ENCODE measurements at regions not wholly inside any gene's neighbourhood (a gene's known extent, or its start where the extent isn't known, plus 50 kb on each side); places are given as distances from the start of the nearest gene placed in this dataset.

DNA sequence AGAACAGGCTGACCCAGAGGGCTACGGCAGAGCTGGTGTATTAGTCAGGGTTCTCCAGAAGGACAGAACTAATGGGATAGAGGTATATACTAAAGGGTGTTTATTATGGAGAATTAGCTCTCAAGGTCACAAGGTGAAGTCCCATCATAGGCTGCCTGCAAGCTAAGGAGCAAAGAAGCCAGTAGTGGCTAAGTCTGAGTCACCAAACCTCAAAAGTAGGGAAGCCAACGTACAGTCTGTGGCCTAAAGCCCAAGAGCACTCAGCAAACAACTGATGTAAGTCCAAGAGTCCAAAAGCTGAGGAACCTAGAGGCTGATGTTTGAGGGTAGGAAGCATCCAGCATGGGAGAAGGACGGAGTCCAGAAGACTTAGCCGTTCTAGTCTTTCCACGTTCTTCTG lies 179.2 kb downstream of the BACH1 start:
- TF ChIP-seq, protein P1, sequence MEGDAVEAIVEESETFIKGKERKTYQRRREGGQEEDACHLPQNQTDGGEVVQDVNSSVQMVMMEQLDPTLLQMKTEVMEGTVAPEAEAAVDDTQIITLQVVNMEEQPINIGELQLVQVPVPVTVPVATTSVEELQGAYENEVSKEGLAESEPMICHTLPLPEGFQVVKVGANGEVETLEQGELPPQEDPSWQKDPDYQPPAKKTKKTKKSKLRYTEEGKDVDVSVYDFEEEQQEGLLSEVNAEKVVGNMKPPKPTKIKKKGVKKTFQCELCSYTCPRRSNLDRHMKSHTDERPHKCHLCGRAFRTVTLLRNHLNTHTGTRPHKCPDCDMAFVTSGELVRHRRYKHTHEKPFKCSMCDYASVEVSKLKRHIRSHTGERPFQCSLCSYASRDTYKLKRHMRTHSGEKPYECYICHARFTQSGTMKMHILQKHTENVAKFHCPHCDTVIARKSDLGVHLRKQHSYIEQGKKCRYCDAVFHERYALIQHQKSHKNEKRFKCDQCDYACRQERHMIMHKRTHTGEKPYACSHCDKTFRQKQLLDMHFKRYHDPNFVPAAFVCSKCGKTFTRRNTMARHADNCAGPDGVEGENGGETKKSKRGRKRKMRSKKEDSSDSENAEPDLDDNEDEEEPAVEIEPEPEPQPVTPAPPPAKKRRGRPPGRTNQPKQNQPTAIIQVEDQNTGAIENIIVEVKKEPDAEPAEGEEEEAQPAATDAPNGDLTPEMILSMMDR (IDR thresholded peaks at IDR 0.05): no peak
- no peak for TF ChIP-seq SIN3A (IDR thresholded peaks at IDR 0.05; ENCODE audit: borderline replicate concordance, insufficient read depth, low read depth, low read length)
- TF ChIP-seq, protein P2, sequence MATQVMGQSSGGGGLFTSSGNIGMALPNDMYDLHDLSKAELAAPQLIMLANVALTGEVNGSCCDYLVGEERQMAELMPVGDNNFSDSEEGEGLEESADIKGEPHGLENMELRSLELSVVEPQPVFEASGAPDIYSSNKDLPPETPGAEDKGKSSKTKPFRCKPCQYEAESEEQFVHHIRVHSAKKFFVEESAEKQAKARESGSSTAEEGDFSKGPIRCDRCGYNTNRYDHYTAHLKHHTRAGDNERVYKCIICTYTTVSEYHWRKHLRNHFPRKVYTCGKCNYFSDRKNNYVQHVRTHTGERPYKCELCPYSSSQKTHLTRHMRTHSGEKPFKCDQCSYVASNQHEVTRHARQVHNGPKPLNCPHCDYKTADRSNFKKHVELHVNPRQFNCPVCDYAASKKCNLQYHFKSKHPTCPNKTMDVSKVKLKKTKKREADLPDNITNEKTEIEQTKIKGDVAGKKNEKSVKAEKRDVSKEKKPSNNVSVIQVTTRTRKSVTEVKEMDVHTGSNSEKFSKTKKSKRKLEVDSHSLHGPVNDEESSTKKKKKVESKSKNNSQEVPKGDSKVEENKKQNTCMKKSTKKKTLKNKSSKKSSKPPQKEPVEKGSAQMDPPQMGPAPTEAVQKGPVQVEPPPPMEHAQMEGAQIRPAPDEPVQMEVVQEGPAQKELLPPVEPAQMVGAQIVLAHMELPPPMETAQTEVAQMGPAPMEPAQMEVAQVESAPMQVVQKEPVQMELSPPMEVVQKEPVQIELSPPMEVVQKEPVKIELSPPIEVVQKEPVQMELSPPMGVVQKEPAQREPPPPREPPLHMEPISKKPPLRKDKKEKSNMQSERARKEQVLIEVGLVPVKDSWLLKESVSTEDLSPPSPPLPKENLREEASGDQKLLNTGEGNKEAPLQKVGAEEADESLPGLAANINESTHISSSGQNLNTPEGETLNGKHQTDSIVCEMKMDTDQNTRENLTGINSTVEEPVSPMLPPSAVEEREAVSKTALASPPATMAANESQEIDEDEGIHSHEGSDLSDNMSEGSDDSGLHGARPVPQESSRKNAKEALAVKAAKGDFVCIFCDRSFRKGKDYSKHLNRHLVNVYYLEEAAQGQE (IDR thresholded peaks at IDR 0.05; ENCODE audit: insufficient read depth in 1 of 2, low read depth in 2 of 2, low read length in 1 of 2): no peak
- no peak for TF ChIP-seq POLR2AphosphoS5 (IDR thresholded peaks at IDR 0.05; ENCODE audit: low read depth, low read length)

All from Panc1 (cell line).